ENCODE measurements at regions not wholly inside any gene's neighbourhood (a gene's known extent, or its start where the extent isn't known, plus 50 kb on each side); places are given as distances from the start of the nearest gene placed in this dataset.

DNA sequence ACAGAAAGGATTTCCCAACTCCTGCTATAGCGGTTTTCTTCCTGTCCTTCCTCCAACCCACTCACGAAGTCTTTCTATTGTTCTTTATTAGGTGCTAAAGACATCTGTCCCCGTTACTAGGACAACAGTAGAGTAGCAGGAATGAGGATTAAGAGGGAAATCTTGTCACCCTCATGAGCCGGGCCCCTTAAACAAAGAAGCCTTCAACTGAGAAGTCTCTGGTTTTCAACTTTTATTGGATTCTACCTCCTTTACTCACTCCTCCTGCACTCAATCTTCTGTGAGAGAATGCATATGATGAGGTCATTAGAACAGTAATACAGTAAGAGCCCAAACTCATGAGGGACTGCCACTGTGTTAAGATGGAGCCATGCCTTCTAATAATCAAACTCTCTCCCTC lies 206.3 kb downstream of the OMA1 start (continued):
- TF ChIP-seq, protein P1, sequence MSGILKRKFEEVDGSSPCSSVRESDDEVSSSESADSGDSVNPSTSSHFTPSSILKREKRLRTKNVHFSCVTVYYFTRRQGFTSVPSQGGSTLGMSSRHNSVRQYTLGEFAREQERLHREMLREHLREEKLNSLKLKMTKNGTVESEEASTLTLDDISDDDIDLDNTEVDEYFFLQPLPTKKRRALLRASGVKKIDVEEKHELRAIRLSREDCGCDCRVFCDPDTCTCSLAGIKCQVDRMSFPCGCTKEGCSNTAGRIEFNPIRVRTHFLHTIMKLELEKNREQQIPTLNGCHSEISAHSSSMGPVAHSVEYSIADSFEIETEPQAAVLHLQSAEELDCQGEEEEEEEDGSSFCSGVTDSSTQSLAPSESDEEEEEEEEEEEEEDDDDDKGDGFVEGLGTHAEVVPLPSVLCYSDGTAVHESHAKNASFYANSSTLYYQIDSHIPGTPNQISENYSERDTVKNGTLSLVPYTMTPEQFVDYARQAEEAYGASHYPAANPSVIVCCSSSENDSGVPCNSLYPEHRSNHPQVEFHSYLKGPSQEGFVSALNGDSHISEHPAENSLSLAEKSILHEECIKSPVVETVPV (CRISPR knock-in tag; IDR thresholded peaks at IDR 0.05), result no peak
- TF ChIP-seq TOX (CRISPR knock-in tag; IDR thresholded peaks at IDR 0.05; ENCODE audit: borderline replicate concordance) (no peak), ISL1 (CRISPR knock-in tag; IDR thresholded peaks at IDR 0.05) (no peak), OSR1 (CRISPR knock-in tag; IDR thresholded peaks at IDR 0.05) (no peak), RARB (CRISPR knock-in tag; IDR thresholded peaks at IDR 0.05) (no peak), BACH2 (CRISPR knock-in tag; IDR thresholded peaks at IDR 0.05; ENCODE audit: borderline replicate concordance) (no peak), ARNTL (CRISPR knock-in tag; IDR thresholded peaks at IDR 0.05; ENCODE audit: borderline replicate concordance, low read depth) (no peak), PPARA (CRISPR knock-in tag; IDR thresholded peaks at IDR 0.05; ENCODE audit: borderline replicate concordance) (no peak)

DNA sequence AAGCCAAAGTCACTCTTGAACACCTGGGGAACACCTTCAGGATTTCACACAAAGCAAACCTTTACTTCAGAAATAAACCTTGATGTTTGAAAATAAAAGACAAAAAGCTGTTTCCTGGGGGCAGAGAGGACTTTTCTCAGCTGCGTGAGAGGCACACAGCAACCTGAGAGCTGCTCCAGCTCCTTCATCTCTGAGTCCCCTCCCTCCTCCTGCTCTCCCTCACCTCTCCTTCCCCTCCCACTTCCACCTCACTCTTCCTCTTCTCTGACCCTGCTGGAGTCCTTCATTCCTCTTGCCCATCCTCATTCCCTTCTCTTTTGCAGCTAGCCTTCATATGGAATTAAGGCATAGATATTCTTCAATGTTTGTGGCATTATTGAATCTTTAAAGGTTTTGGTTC lies 208.4 kb downstream of the OMA1 start:
- TF ChIP-seq RARB (CRISPR knock-in tag; IDR thresholded peaks at IDR 0.05), result no peak
- TF ChIP-seq SNAI2 (CRISPR knock-in tag; IDR thresholded peaks at IDR 0.05), result no peak
- no peak for ATAC-seq

GRCh38 chr1:58333511-58333910 lies 213.0 kb downstream of the OMA1 start:
- ATAC-seq, result no peak
- TF ChIP-seq ISL1 (CRISPR knock-in tag; IDR thresholded peaks at IDR 0.05), result no peak
- TF ChIP-seq, protein P2, sequence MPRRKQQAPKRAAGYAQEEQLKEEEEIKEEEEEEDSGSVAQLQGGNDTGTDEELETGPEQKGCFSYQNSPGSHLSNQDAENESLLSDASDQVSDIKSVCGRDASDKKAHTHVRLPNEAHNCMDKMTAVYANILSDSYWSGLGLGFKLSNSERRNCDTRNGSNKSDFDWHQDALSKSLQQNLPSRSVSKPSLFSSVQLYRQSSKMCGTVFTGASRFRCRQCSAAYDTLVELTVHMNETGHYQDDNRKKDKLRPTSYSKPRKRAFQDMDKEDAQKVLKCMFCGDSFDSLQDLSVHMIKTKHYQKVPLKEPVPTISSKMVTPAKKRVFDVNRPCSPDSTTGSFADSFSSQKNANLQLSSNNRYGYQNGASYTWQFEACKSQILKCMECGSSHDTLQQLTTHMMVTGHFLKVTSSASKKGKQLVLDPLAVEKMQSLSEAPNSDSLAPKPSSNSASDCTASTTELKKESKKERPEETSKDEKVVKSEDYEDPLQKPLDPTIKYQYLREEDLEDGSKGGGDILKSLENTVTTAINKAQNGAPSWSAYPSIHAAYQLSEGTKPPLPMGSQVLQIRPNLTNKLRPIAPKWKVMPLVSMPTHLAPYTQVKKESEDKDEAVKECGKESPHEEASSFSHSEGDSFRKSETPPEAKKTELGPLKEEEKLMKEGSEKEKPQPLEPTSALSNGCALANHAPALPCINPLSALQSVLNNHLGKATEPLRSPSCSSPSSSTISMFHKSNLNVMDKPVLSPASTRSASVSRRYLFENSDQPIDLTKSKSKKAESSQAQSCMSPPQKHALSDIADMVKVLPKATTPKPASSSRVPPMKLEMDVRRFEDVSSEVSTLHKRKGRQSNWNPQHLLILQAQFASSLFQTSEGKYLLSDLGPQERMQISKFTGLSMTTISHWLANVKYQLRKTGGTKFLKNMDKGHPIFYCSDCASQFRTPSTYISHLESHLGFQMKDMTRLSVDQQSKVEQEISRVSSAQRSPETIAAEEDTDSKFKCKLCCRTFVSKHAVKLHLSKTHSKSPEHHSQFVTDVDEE (CRISPR knock-in tag; IDR thresholded peaks at IDR 0.05), result no peak
- no peak for TF ChIP-seq POU6F1 (CRISPR knock-in tag; IDR thresholded peaks at IDR 0.05; ENCODE audit: borderline replicate concordance, low read depth)
- no peak for TF ChIP-seq TOX (CRISPR knock-in tag; IDR thresholded peaks at IDR 0.05; ENCODE audit: borderline replicate concordance)
- TF ChIP-seq ZNF70 (CRISPR knock-in tag; IDR thresholded peaks at IDR 0.05), result no peak
- no peak for TF ChIP-seq ZNF8 (CRISPR knock-in tag; IDR thresholded peaks at IDR 0.05)
- TF ChIP-seq ZFP3 (CRISPR knock-in tag; IDR thresholded peaks at IDR 0.05), result no peak
- TF ChIP-seq ZFP30 (CRISPR knock-in tag; IDR thresholded peaks at IDR 0.05), result no peak

- TF ChIP-seq ZFP30 (CRISPR knock-in tag; IDR thresholded peaks at IDR 0.05) (no peak), ZFP3 (CRISPR knock-in tag; IDR thresholded peaks at IDR 0.05) (no peak), ARNTL (CRISPR knock-in tag; IDR thresholded peaks at IDR 0.05; ENCODE audit: borderline replicate concordance, low read depth) (no peak), ZC3H10 (CRISPR knock-in tag; IDR thresholded peaks at IDR 0.05) (no peak), PPARA (CRISPR knock-in tag; IDR thresholded peaks at IDR 0.05; ENCODE audit: borderline replicate concordance) (no peak), TCF4 (CRISPR knock-in tag; IDR thresholded peaks at IDR 0.05; ENCODE audit: borderline replicate concordance) (no peak), ZNF565 (CRISPR knock-in tag; conservative IDR thresholded peaks at IDR 0.05; ENCODE audit: low read depth) (no peak), OSR1 (CRISPR knock-in tag; IDR thresholded peaks at IDR 0.05) (no peak), POU6F1 (CRISPR knock-in tag; IDR thresholded peaks at IDR 0.05; ENCODE audit: borderline replicate concordance, low read depth) (no peak)
- no peak for ATAC-seq
These were observed 215.4 kb downstream of the OMA1 start for GRCh38 chr1:58331156-58331555.

GRCh38 chr1:58325866-58326265 lies 220.7 kb downstream of the OMA1 start:
- no peak for ATAC-seq
- no peak for TF ChIP-seq GLIS3 (CRISPR knock-in tag; IDR thresholded peaks at IDR 0.05)
- no peak for TF ChIP-seq TOX (CRISPR knock-in tag; IDR thresholded peaks at IDR 0.05; ENCODE audit: borderline replicate concordance)
- no peak for TF ChIP-seq TCF4 (CRISPR knock-in tag; IDR thresholded peaks at IDR 0.05; ENCODE audit: borderline replicate concordance)
- no peak for TF ChIP-seq ISL1 (CRISPR knock-in tag; IDR thresholded peaks at IDR 0.05)
- TF ChIP-seq ARNTL (CRISPR knock-in tag; IDR thresholded peaks at IDR 0.05; ENCODE audit: borderline replicate concordance, low read depth), result no peak
- no peak for TF ChIP-seq ZFP30 (CRISPR knock-in tag; IDR thresholded peaks at IDR 0.05)
- TF ChIP-seq, protein P3, sequence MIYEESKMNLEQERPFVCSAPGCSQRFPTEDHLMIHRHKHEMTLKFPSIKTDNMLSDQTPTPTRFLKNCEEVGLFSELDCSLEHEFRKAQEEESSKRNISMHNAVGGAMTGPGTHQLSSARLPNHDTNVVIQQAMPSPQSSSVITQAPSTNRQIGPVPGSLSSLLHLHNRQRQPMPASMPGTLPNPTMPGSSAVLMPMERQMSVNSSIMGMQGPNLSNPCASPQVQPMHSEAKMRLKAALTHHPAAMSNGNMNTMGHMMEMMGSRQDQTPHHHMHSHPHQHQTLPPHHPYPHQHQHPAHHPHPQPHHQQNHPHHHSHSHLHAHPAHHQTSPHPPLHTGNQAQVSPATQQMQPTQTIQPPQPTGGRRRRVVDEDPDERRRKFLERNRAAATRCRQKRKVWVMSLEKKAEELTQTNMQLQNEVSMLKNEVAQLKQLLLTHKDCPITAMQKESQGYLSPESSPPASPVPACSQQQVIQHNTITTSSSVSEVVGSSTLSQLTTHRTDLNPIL (CRISPR knock-in tag; IDR thresholded peaks at IDR 0.05; ENCODE audit: low read depth), result no peak
- TF ChIP-seq RARB (CRISPR knock-in tag; IDR thresholded peaks at IDR 0.05), result no peak
- TF ChIP-seq BACH2 (CRISPR knock-in tag; IDR thresholded peaks at IDR 0.05; ENCODE audit: borderline replicate concordance), result no peak
